H1 (cell line): ENCODE measurements at regions not wholly inside any gene's neighbourhood (a gene's known extent, or its start where the extent isn't known, plus 50 kb on each side); places are given as distances from the start of the nearest gene placed in this dataset.

ENCODE experiments used
- CTCF ChIA-PET: fragments of 300-600 bp; sonication (Branson Sonifier 250); formaldehyde crosslinking; loops from one replicate; lab custom pipeline; 2021; ENCODE audit not compliant: partially characterized antibody; lab: Charles Lee
- POLR2A ChIA-PET: fragments of 300-600 bp; sonication (Branson Sonifier 250); formaldehyde crosslinking; loops from one replicate; lab custom pipeline; 2021; ENCODE audit warnings: inconsistent platforms; ENCODE audit not compliant: partially characterized antibody; lab: Charles Lee
- DNase-seq, 2 experiments: peaks; one replicate each; pipeline versions ENCODE4 v3.0.0 to v3.0.0-alpha.2; 2010 to 2022; ENCODE audit warnings: low spot score in 2 of 2, low read depth in 1 of 2, mixed read lengths in 1 of 2
- FAIRE-seq: peaks from 2 replicates; lab custom pipeline; 2011; peaks lifted over from hg19 to GRCh38; lab: Jason Lieb, UNC
- H2AFZ ChIP-seq: 2 replicates; pipeline ENCODE4 v1.8.1; 2012; ENCODE audit warnings: low read length, inconsistent platforms
- H2AK5ac ChIP-seq: 2 replicates; pipeline ENCODE4 v1.6.1; 2013; ENCODE audit warnings: low read depth, low read length
- H2BK120ac ChIP-seq: replicated peaks from 2 replicates; pipeline ENCODE3; 2013; ENCODE audit warnings: low read depth, low read length, inconsistent platforms
- H2BK12ac ChIP-seq: 2 replicates; pipeline ENCODE4 v1.6.1; 2013; ENCODE audit warnings: low read depth, low read length
- H2BK15ac ChIP-seq: 2 replicates; pipeline ENCODE4 v1.6.1; 2013; ENCODE audit warnings: low read length
- H2BK20ac ChIP-seq: 2 replicates; pipeline ENCODE4 v1.6.1; 2013; ENCODE audit warnings: low read length
- H2BK5ac ChIP-seq: 2 replicates; pipeline ENCODE4 v1.6.1; 2013; ENCODE audit warnings: low read depth, low read length
- H3K14ac ChIP-seq: 2 replicates; pipeline ENCODE4 v1.6.1; 2013; ENCODE audit warnings: inconsistent platforms; ENCODE audit not compliant: insufficient read length
- H3K18ac ChIP-seq: 2 replicates; pipeline ENCODE4 v1.6.1; 2013; ENCODE audit warnings: low read length; ENCODE audit errors: extremely low read depth
- H3K23ac ChIP-seq: 2 replicates; pipeline ENCODE4 v1.6.1; 2013; ENCODE audit warnings: inconsistent platforms; ENCODE audit not compliant: insufficient read length
- H3K23me2 ChIP-seq: 2 replicates; pipeline ENCODE4 v1.6.1; 2013; ENCODE audit warnings: low read depth, low read length
- H3K27ac ChIP-seq: 2 replicates; pipeline ENCODE4 v1.6.1; 2011; ENCODE audit warnings: low read depth, low read length, inconsistent platforms
- H3K27me3 ChIP-seq, 4 experiments: replicated peaks in 1 of 4; 1 replicate in 1 of 4; 2 replicates in 3 of 4; pipeline versions ENCODE4 v1.6.1 to v1.8.1; 2011 to 2013; ENCODE audit warnings: low read length in 3 of 4, mild to moderate bottlenecking in 3 of 4, inconsistent platforms in 2 of 4, mixed read lengths in 2 of 4, moderate library complexity in 1 of 4; ENCODE audit not compliant: control insufficient read depth in 3 of 4, insufficient read depth in 3 of 4; ENCODE audit errors: extremely low read depth in 1 of 4
- H3K36me3 ChIP-seq, 4 experiments: 2 replicates each; pipeline versions ENCODE4 v1.6.1 to v1.8.1; 2011 to 2013; ENCODE audit warnings: mild to moderate bottlenecking in 4 of 4, low read length in 3 of 4, moderate library complexity in 2 of 4, control low read depth in 1 of 4, inconsistent platforms in 1 of 4; ENCODE audit not compliant: insufficient read depth in 4 of 4, control insufficient read depth in 2 of 4
- H3K4ac ChIP-seq: replicated peaks from 2 replicates; pipeline ENCODE3; 2013; ENCODE audit warnings: low read length, low read depth, mixed read lengths, inconsistent platforms; ENCODE audit not compliant: insufficient read length
- H3K4me1 ChIP-seq, 4 experiments: replicated peaks in 1 of 4; 1 replicate in 1 of 4; 2 replicates in 3 of 4; pipeline versions ENCODE4 v1.6.1 to v1.8.1; 2011 to 2013; ENCODE audit warnings: low read length in 3 of 4, inconsistent platforms in 2 of 4, mixed read lengths in 1 of 4; ENCODE audit not compliant: insufficient read depth in 4 of 4, control insufficient read depth in 3 of 4
- H3K4me2 ChIP-seq, 2 experiments: 2 replicates each; pipeline versions ENCODE4 v1.6.1 to v1.8.1; 2011 to 2013; ENCODE audit warnings: low read depth in 2 of 2, low read length in 2 of 2, control low read depth in 1 of 2, inconsistent platforms in 1 of 2, mild to moderate bottlenecking in 1 of 2; ENCODE audit not compliant: insufficient read depth in 1 of 2
- H3K4me3 ChIP-seq, 4 experiments: fragments of 200-600, 300-600 bp in 1 of 4; sonication (generic), shearing (Covaris generic), sonication (Bioruptor Twin) in 1 of 4; 2 replicates each; pipeline versions ENCODE4 v1.5.1 to v1.8.1; 2011 to 2016; ENCODE audit warnings: low read length in 4 of 4, low read depth in 3 of 4, control low read depth in 2 of 4, inconsistent platforms in 2 of 4, mild to moderate bottlenecking in 2 of 4, mixed read lengths in 1 of 4, moderate library complexity in 1 of 4; ENCODE audit not compliant: insufficient read depth in 2 of 4; ENCODE audit errors: extremely low read depth in 1 of 4
- H3K56ac ChIP-seq: replicated peaks from 2 replicates; pipeline ENCODE3; 2013; ENCODE audit warnings: low read depth, mild to moderate bottlenecking, mixed read lengths, low read length, inconsistent platforms; ENCODE audit not compliant: insufficient read length
- H3K79me1 ChIP-seq: 2 replicates; pipeline ENCODE4 v1.6.1; 2013; ENCODE audit warnings: low read depth, low read length, control low read depth
- H3K79me2 ChIP-seq, 2 experiments: 2 replicates each; pipeline versions ENCODE4 v1.6.1 to v1.8.1; 2012 to 2013; ENCODE audit warnings: low read length in 2 of 2, mild to moderate bottlenecking in 2 of 2, inconsistent platforms in 1 of 2; ENCODE audit not compliant: insufficient read depth in 2 of 2, control insufficient read depth in 1 of 2
- H3K9ac ChIP-seq, 4 experiments: replicated peaks in 1 of 4; 1 replicate in 1 of 4; 2 replicates in 3 of 4; pipeline versions ENCODE4 v1.6.1 to v1.8.1; 2011 to 2013; ENCODE audit warnings: low read depth in 3 of 4, low read length in 3 of 4, control low read depth in 2 of 4, mild to moderate bottlenecking in 2 of 4, moderate library complexity in 2 of 4, inconsistent platforms in 1 of 4; ENCODE audit errors: extremely low read depth in 1 of 4
- H3K9me3 ChIP-seq, 2 experiments: 2 replicates each; pipeline versions ENCODE4 v1.6.1 to v1.8.1; 2012 to 2013; ENCODE audit warnings: mild to moderate bottlenecking in 2 of 2, moderate library complexity in 2 of 2, control low read depth in 1 of 2, inconsistent platforms in 1 of 2, low read depth in 1 of 2, low read length in 1 of 2, mixed read lengths in 1 of 2; ENCODE audit not compliant: insufficient read depth in 2 of 2
- H4K20me1 ChIP-seq, 2 experiments: replicated peaks in 1 of 2; 2 replicates each; pipeline versions ENCODE3 to v1.8.1; 2011 to 2013; ENCODE audit warnings: inconsistent platforms in 2 of 2, low read length in 2 of 2, mild to moderate bottlenecking in 1 of 2; ENCODE audit not compliant: insufficient read depth in 2 of 2, control insufficient read depth in 1 of 2
- H4K5ac ChIP-seq: 2 replicates; pipeline ENCODE4 v1.6.1; 2013; ENCODE audit warnings: low read length, low read depth, mixed read lengths, inconsistent platforms; ENCODE audit not compliant: insufficient read length
- H4K8ac ChIP-seq: 2 replicates; pipeline ENCODE4 v1.8.0; 2013; ENCODE audit warnings: mild to moderate bottlenecking, moderate library complexity, low read length, inconsistent platforms; ENCODE audit not compliant: insufficient read depth; ENCODE audit errors: extremely low read depth
- H4K91ac ChIP-seq: replicated peaks from 2 replicates; pipeline ENCODE3; 2013; ENCODE audit warnings: low read length, mixed read lengths, inconsistent platforms; ENCODE audit not compliant: insufficient read length
- BRCA1 ChIP-seq: IDR thresholded peaks from 2 replicates; pipeline ENCODE4 v1.6.1; 2012; ENCODE audit warnings: low read depth, low read length, improper control_type of control experiment
- CHD1 ChIP-seq: IDR thresholded peaks from 2 replicates; pipeline ENCODE4 v1.6.1; 2012; ENCODE audit warnings: low read depth, low read length, improper control_type of control experiment
- HDAC6 ChIP-seq: IDR thresholded peaks from one replicate; pipeline ENCODE4 v1.7.1; 2012; ENCODE audit warnings: low read depth, mild to moderate bottlenecking, inconsistent platforms, low read length, moderate library complexity
- KDM4A ChIP-seq: IDR thresholded peaks from one replicate; pipeline ENCODE4 v1.7.1; 2012; ENCODE audit warnings: low read depth, mild to moderate bottlenecking, moderate library complexity, low read length, inconsistent platforms; ENCODE audit not compliant: severe bottlenecking
- NANOG ChIP-seq: IDR thresholded peaks from 2 replicates; pipeline ENCODE4 v1.6.1; 2011; ENCODE audit warnings: low read length, low read depth, mild to moderate bottlenecking, inconsistent platforms; ENCODE audit not compliant: insufficient read depth, poor library complexity, severe bottlenecking
- SRF ChIP-seq: IDR thresholded peaks from 2 replicates; pipeline ENCODE4 v1.6.1; 2011; ENCODE audit warnings: mild to moderate bottlenecking, low read depth, low read length, moderate library complexity
- TF ChIP-seq, protein P1 (sequence below): IDR thresholded peaks from 2 replicates; pipeline ENCODE4 v1.6.1; 2011; ENCODE audit warnings: low read length, improper control_type of control experiment

DNA sequence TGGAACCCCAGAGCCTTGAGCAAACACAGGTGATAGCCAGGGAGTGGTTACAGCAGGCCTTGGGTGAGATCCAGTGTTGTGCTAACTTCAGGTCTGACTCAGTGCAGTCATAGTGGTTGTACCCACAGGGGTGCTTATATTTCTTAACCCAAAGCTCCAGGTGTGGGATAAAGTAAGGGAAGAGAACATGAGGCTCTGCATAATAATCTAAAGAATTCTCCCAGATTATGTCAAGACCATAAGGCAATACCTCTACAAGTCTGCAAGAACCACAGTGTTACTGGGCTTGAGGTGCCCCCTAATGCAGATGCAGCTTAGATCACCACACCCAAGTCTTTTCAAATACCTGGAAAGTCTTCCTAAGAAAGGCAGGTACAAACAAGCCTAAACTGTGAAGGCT, 485.4 kb downstream of the RFC3 start:
- H3K9me3 ChIP-seq = no peaks in the 10 kb centered on the region
- CTCF ChIA-PET = interaction anchor here (1.2 kb wide), 1 partner anchor 164 kb away, joined by 3 read pairs; no protein-coding TSS in a partner anchor
- no peak overlapping the region for H2BK12ac ChIP-seq
- no peaks in the 10 kb centered on the region for H3K79me1 ChIP-seq
- H3K36me3 ChIP-seq = no peaks in the 10 kb centered on the region
- H3K4me2 ChIP-seq = no peak overlapping the region
- H3K23me2 ChIP-seq = no peaks in the 10 kb centered on the region
- H3K27me3 ChIP-seq = no peaks in the 10 kb centered on the region
- no peaks in the 10 kb centered on the region for H3K4me1 ChIP-seq
- TF ChIP-seq KDM4A (no peak), CHD1 (no peak), SRF (no peak), BRCA1 (no peak), NANOG (no peak), HDAC6 (no peak)
- TF ChIP-seq, protein P1, sequence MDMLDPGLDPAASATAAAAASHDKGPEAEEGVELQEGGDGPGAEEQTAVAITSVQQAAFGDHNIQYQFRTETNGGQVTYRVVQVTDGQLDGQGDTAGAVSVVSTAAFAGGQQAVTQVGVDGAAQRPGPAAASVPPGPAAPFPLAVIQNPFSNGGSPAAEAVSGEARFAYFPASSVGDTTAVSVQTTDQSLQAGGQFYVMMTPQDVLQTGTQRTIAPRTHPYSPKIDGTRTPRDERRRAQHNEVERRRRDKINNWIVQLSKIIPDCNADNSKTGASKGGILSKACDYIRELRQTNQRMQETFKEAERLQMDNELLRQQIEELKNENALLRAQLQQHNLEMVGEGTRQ = no peak
- TF ChIP-seq, all 59 proteins: peak for 0
- no peaks in the 10 kb centered on the region for H3K79me2 ChIP-seq
- no peaks in the 10 kb centered on the region for H4K20me1 ChIP-seq
- FAIRE-seq = no peak
- H3K4ac ChIP-seq = no peak overlapping the region
- no peak overlapping the region for H3K56ac ChIP-seq
- no peak for DNase-seq
- no peak overlapping the region for H2BK120ac ChIP-seq
- H2AK5ac ChIP-seq = no peak overlapping the region
- no peak overlapping the region for H3K9ac ChIP-seq
- H3K23ac ChIP-seq = no peak overlapping the region
- no peak overlapping the region for H3K18ac ChIP-seq
- H3K27ac ChIP-seq = no peak overlapping the region
- no peak overlapping the region for H3K4me3 ChIP-seq
- H4K91ac ChIP-seq = no peak overlapping the region
- H2BK15ac ChIP-seq = no peak overlapping the region
- no peak overlapping the region for H4K5ac ChIP-seq
- no peak overlapping the region for H2AFZ ChIP-seq
- no peak overlapping the region for H3K14ac ChIP-seq
- H2BK5ac ChIP-seq = no peak overlapping the region
- no peak overlapping the region for H2BK20ac ChIP-seq
- no peak overlapping the region for H4K8ac ChIP-seq
- POLR2A ChIA-PET = no interaction called here
